CD14-positive monocyte (primary cell): ENCODE measurements at regions not wholly inside any gene's neighbourhood (a gene's known extent, or its start where the extent isn't known, plus 50 kb on each side); places are given as distances from the start of the nearest gene placed in this dataset.
"Not testable (repeated sequence)": the region's sequence is repeated elsewhere in the genome, so short reads cannot be mapped to it uniquely, and the experiment has no call there.

Experiments
- DNase-seq, 3 donors: peaks; one replicate each; pipeline ENCODE4 v3.0.0-alpha.2; 2011 to 2022
- H2AFZ ChIP-seq: 2 replicates; pipeline ENCODE4 v1.6.0; 2012; ENCODE audit warnings: mild to moderate bottlenecking, low read depth, low read length, inconsistent platforms; ENCODE audit not compliant: insufficient read depth, poor library complexity, severe bottlenecking
- H3K27ac ChIP-seq, 2 donors: 1 replicate in 1 of 2; 2 replicates in 1 of 2; pipeline ENCODE4 v1.5.1; 2012 to 2013; ENCODE audit warnings: low read length in 2 of 2, control low read depth in 1 of 2, inconsistent platforms in 1 of 2, low read depth in 1 of 2, mild to moderate bottlenecking in 1 of 2
- H3K27me3 ChIP-seq, 2 donors: one replicate each; pipeline versions ENCODE4 v1.6.0 to v1.6.1; 2011 to 2013; ENCODE audit warnings: low read length in 2 of 2; ENCODE audit not compliant: control insufficient read depth in 2 of 2, insufficient read depth in 2 of 2
- H3K36me3 ChIP-seq, 2 donors: replicated peaks in 1 of 2; 1 replicate in 1 of 2; 2 replicates in 1 of 2; pipeline versions ENCODE4 v1.5.1 to v1.6.1; 2012 to 2013; ENCODE audit warnings: low read length in 2 of 2, control low read depth in 1 of 2, inconsistent platforms in 1 of 2, mild to moderate bottlenecking in 1 of 2; ENCODE audit not compliant: insufficient read depth in 2 of 2, control insufficient read depth in 1 of 2
- H3K4me1 ChIP-seq, 2 donors: 1 replicate in 1 of 2; 2 replicates in 1 of 2; pipeline versions ENCODE4 v1.5.1 to v1.6.1; 2012 to 2013; ENCODE audit warnings: low read length in 2 of 2, control low read depth in 1 of 2, inconsistent platforms in 1 of 2, mild to moderate bottlenecking in 1 of 2, moderate library complexity in 1 of 2; ENCODE audit not compliant: insufficient read depth in 2 of 2, control insufficient read depth in 1 of 2
- H3K4me2 ChIP-seq: replicated peaks from 2 replicates; pipeline ENCODE3; 2012; ENCODE audit warnings: low read length, moderate library complexity, mild to moderate bottlenecking; ENCODE audit not compliant: poor library complexity, severe bottlenecking; ENCODE audit errors: extremely low read depth
- H3K4me3 ChIP-seq, 3 experiments: fragments of 200-600 bp in 1 of 3; sonication (generic) in 1 of 3; replicated peaks in 1 of 3; 1 replicate in 2 of 3; 2 replicates in 1 of 3; pipeline ENCODE4 v1.5.1; 2011 to 2013; ENCODE audit warnings: low read length in 3 of 3, mild to moderate bottlenecking in 3 of 3, control low read depth in 2 of 3, low read depth in 2 of 3, inconsistent platforms in 1 of 3, moderate library complexity in 1 of 3
- H3K79me2 ChIP-seq: 2 replicates; pipeline ENCODE4 v1.6.0; 2012; ENCODE audit warnings: mild to moderate bottlenecking, control low read depth, inconsistent platforms, low read length, moderate library complexity; ENCODE audit not compliant: insufficient read depth
- H3K9ac ChIP-seq: 2 replicates; pipeline ENCODE4 v1.6.0; 2017; ENCODE audit warnings: low read length, mild to moderate bottlenecking; ENCODE audit not compliant: insufficient read depth, poor library complexity, severe bottlenecking
- H3K9me3 ChIP-seq, 2 donors: replicated peaks in 1 of 2; 1 replicate in 1 of 2; 2 replicates in 1 of 2; pipeline versions ENCODE4 v1.5.1 to v1.6.1; 2012 to 2013; ENCODE audit warnings: low read length in 2 of 2, control low read depth in 1 of 2; ENCODE audit not compliant: control insufficient read depth in 1 of 2, insufficient read depth in 1 of 2
- H4K20me1 ChIP-seq: 2 replicates; pipeline ENCODE4 v1.6.0; 2012; ENCODE audit warnings: mild to moderate bottlenecking, low read length, control low read depth, moderate library complexity; ENCODE audit not compliant: insufficient read depth
- H3K27ac Mint-ChIP-seq, 7 donors: one replicate each; pipeline ENCODE4 v1.8.0; 2020; ENCODE audit warnings: mild to moderate bottlenecking in 7 of 7, mixed read lengths in 7 of 7, moderate library complexity in 6 of 7, inconsistent platforms in 2 of 7
- H3K27me3 Mint-ChIP-seq, 3 donors: one replicate each; pipeline ENCODE4 v1.8.0; 2021 to 2022; ENCODE audit warnings: low read depth in 3 of 3, mild to moderate bottlenecking in 3 of 3, mixed read lengths in 3 of 3, moderate library complexity in 3 of 3, inconsistent platforms in 1 of 3
- H3K36me3 Mint-ChIP-seq, 2 donors: one replicate each; pipeline ENCODE4 v1.8.0; 2020; ENCODE audit warnings: mixed read lengths in 2 of 2, inconsistent platforms in 1 of 2, mild to moderate bottlenecking in 1 of 2
- H3K4me1 Mint-ChIP-seq: one replicate; pipeline ENCODE4 v1.8.0; 2020; ENCODE audit warnings: mild to moderate bottlenecking, mixed read lengths
- H3K4me3 Mint-ChIP-seq, 2 donors: one replicate each; pipeline ENCODE4 v1.8.0; 2020; ENCODE audit warnings: mild to moderate bottlenecking in 2 of 2, mixed read lengths in 2 of 2, moderate library complexity in 1 of 2
- H3K9me3 Mint-ChIP-seq, 7 donors: one replicate each; pipeline ENCODE4 v1.8.0; 2020 to 2022; ENCODE audit warnings: mixed read lengths in 7 of 7, mild to moderate bottlenecking in 6 of 7, moderate library complexity in 6 of 7, inconsistent platforms in 2 of 7
- WGBS: methylation state at CpG from one replicate; pipeline ENCODE4 v1.1.5; 2013; ENCODE audit warnings: missing lambda C conversion rate; ENCODE audit not compliant: insufficient coverage; 5-methylcytosine and 5-hydroxymethylcytosine counted together
- intact Hi-C, 2 donors: fragments of 100-400 bp; cut with micrococcal nuclease; formaldehyde crosslinking; loops; one replicate each; pipeline versions ENCODE4 v1.15.0 to v1.15.1; 2023
- TF ChIP-seq, protein P1 (sequence below): fragments of 200-600 bp; IDR thresholded peaks from one replicate; pipeline ENCODE4 v1.8.0; 2022; ENCODE audit warnings: antibody characterized with exemption, mild to moderate bottlenecking

DNA sequence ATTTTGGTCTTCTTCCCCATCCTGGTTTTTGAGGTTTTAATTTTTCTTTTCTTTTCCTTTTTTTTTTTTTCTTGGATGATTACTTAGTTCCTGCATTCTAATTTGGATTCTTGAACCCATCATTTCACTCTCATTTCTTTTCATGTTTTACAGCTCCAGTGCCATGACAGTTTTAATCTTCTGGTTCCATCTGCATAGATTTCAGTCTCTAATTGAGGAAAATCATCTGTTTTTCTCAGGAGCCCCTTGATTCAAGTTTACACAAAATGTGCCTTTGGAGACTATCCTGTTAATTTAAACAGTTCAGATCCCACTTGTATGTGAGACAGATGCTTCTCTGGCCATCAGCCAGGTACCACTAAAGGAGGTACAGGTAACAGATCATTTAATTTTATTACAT is 379.9 kb downstream of the PIK3C3 start:
- Histone ChIP-seq H3K9ac (no peak overlapping the region), H3K4me3 (no peak overlapping the region), H3K27me3 (no peaks in the 10 kb centered on the region), H3K4me2 (no peak overlapping the region), H3K36me3 (no peaks in the 10 kb centered on the region), H4K20me1 (no peaks in the 10 kb centered on the region), H3K4me1 (no peaks in the 10 kb centered on the region), H2AFZ (no peak overlapping the region), H3K9me3 (peaks cover 0 to 11% of the 10 kb centered on the region in 2 donors), H3K79me2 (no peaks in the 10 kb centered on the region), H3K27ac (no peak overlapping the region)
- TF ChIP-seq, protein P1, sequence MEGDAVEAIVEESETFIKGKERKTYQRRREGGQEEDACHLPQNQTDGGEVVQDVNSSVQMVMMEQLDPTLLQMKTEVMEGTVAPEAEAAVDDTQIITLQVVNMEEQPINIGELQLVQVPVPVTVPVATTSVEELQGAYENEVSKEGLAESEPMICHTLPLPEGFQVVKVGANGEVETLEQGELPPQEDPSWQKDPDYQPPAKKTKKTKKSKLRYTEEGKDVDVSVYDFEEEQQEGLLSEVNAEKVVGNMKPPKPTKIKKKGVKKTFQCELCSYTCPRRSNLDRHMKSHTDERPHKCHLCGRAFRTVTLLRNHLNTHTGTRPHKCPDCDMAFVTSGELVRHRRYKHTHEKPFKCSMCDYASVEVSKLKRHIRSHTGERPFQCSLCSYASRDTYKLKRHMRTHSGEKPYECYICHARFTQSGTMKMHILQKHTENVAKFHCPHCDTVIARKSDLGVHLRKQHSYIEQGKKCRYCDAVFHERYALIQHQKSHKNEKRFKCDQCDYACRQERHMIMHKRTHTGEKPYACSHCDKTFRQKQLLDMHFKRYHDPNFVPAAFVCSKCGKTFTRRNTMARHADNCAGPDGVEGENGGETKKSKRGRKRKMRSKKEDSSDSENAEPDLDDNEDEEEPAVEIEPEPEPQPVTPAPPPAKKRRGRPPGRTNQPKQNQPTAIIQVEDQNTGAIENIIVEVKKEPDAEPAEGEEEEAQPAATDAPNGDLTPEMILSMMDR = no peak
- intact Hi-C loops = no loop called here
- H3K4me1 Mint-ChIP-seq = no peaks in the 10 kb centered on the region
- H3K9me3 Mint-ChIP-seq = peaks cover 4 to 14% (median 8%) of the 10 kb centered on the region in 7 donors
- H3K4me3 Mint-ChIP-seq = no peak overlapping the region
- DNase-seq = no peak
- peaks cover 0 to 2% (median 0%) of the 10 kb centered on the region in 3 donors for H3K27me3 Mint-ChIP-seq
- no peak overlapping the region for H3K27ac Mint-ChIP-seq
- H3K36me3 Mint-ChIP-seq = no peaks in the 10 kb centered on the region

DNA sequence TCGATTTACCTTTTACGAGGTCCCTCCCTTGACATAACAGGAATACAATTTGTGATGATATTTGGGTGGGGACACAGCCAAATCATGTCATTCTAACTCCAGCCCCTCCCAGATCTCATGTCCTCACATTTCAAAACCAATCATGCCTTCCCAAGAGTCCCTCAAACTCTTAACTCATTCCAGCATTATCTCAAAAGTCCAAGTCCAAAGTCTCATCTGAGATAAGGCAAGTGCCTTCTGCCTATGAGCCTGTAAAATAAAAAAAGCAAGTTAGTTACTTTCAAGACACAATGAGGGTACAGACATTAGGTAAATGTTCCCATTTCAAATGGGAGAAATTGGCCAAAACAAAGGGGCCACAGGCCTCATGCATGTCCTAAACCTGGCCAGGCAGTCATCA is 381.1 kb downstream of the PIK3C3 start:
- Mint-ChIP-seq H3K4me1 (no peaks in the 10 kb centered on the region), H3K27me3 (peaks cover 0 to 2% (median 0%) of the 10 kb centered on the region in 3 donors), H3K9me3 (peaks cover 4 to 14% (median 8%) of the 10 kb centered on the region in 7 donors), H3K36me3 (no peaks in the 10 kb centered on the region), H3K4me3 (no peak overlapping the region), H3K27ac (no peak overlapping the region)
- Histone ChIP-seq H3K36me3 (no peaks in the 10 kb centered on the region), H4K20me1 (no peaks in the 10 kb centered on the region), H3K9me3 (peaks cover 0 to 11% of the 10 kb centered on the region in 2 donors), H3K4me1 (no peaks in the 10 kb centered on the region), H3K79me2 (no peaks in the 10 kb centered on the region), H3K9ac (no peak overlapping the region), H3K4me2 (no peak overlapping the region), H2AFZ (no peak overlapping the region), H3K27ac (no peak overlapping the region), H3K4me3 (no peak overlapping the region), H3K27me3 (no peaks in the 10 kb centered on the region)
- TF ChIP-seq, protein P1 = no peak
- no CpG with 5 or more reads among the region's 2 CpGs for WGBS
- DNase-seq = no peak
- intact Hi-C loops = no loop called here

DNA sequence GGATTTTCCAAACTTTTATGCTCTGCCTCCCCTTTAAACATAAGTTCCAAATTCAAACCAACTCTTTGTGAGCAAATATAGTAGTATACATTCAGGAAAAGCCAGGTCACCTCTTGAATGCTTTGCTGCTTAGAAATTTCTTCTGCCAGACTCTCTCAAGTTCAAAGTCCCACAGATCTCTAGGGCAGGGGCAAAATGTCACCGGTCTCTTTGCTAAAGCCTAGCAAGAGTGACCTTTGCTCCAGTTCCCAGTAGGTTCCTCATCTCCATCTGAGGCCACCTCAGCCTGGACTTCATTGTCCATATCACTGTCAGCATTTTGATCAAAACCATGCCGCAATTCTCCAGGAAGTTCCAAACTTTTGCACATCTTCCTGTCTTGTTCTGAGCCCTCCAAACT is 382.3 kb downstream of the PIK3C3 start:
- H3K79me2 ChIP-seq, H3K4me2 ChIP-seq, H3K27me3 ChIP-seq, H4K20me1 ChIP-seq, intact Hi-C loops, H3K27ac Mint-ChIP-seq, H3K4me3 Mint-ChIP-seq, H3K36me3 Mint-ChIP-seq, H2AFZ ChIP-seq, H3K27ac ChIP-seq, DNase-seq, H3K4me3 ChIP-seq, H3K9ac ChIP-seq, H3K27me3 Mint-ChIP-seq, H3K36me3 ChIP-seq, H3K4me1 Mint-ChIP-seq, H3K4me1 ChIP-seq: not testable (repeated sequence)
- peaks cover 0 to 11% of the 10 kb centered on the region in 2 donors for H3K9me3 ChIP-seq
- 88% methylated on average over 2 of the region's 2 CpGs for WGBS
- peaks cover 2 to 14% (median 8%) of the 10 kb centered on the region in 7 donors for H3K9me3 Mint-ChIP-seq
